IPS DF 4.7 (cell line): ENCODE measurements at regions not wholly inside any gene's neighbourhood (a gene's known extent, or its start where the extent isn't known, plus 50 kb on each side); places are given as distances from the start of the nearest gene placed in this dataset.

Source experiments
- DNase-seq: peaks from one replicate; pipeline ENCODE4 v3.0.0-alpha.2; 2013; ENCODE audit warnings: low spot score; ENCODE audit errors: extremely low read depth

DNA sequence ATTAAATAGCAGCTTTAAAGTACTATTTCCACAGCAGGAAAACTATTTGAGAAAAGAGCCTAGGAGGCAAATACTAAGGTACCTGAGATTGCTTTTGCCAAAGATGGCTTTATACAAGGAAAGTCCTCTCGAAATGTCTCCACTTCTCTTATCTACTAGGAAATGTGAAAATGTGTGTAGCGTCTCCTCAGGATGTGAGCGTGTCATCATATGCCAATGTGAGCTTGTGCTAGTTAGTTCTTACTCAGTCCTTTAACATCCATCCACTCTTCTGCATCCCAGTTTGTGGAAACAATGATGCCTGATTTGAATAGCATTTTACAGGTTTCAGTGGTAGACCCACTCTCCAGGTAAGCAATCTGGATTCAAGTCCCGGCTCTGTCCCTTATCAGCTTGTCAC, 421.0 kb downstream of the DYNC2H1 start:
- DNase-seq = no peak

DNA sequence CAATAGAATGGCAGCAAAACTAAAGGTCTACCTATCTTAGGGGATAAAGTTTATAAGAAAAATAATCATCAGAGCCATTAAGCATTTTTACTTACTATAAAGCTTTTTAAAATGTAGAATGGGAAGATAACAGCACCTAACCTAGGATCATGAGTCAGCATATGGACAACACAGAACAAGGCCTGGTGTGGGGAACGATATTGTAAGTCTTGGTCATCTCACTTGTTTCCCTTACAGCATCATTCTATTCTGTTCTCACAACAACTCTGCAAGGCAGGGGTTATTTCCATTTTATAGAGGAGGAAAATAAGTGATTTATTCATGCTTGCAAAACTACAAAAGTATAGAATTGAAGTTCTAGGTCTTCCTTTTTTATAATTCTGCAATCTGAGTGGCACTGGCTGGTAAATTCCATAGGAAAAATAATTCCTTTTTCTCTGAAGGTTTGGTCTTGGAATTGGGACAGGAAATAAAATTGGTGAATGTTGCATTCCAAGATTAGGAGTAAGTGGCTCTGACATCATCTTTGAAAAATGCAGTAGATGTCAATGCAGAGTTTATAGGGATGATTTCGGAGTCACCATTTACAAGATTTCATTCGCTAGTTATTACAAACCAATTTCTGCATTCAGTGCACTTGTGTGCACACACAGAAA, 423.0 kb downstream of the DYNC2H1 start:
- DNase-seq = no peak

DNA sequence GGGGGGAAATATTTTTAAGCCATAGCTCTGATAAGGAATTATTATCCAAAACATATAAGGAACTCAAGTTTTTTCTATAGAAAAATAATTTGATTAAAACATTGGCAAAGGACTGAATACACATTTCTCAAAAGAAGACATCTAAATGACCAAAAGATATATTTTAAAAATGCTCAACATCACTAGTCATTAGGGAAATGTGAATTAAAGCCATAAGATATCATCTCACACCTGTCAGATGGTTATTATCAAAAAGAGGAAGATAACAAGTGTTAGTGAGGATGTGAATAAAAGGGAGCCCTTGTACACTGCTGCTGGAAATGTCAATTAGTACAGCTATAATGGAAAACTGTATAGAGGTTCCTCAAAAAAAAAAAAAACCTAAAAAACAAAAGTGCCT, 425.0 kb downstream of the DYNC2H1 start:
- DNase-seq = no peak

DNA sequence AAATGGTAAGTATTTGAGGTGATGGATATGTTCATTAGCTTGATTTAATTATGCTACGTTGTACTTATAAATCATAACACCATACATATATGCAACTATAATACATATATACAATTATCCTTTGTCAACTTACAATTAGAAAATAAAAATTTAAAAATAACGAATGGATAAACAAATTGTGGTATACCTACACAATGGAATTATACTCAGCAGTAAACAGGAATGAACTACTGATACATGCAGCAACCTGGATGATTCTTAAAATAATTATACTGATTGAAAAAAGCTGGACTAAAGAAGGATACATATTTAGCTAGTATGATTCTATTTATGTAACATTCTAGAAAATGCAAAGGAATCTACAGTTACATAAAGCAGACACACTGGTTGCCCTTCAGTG, 425.7 kb downstream of the DYNC2H1 start:
- no peak for DNase-seq

DNA sequence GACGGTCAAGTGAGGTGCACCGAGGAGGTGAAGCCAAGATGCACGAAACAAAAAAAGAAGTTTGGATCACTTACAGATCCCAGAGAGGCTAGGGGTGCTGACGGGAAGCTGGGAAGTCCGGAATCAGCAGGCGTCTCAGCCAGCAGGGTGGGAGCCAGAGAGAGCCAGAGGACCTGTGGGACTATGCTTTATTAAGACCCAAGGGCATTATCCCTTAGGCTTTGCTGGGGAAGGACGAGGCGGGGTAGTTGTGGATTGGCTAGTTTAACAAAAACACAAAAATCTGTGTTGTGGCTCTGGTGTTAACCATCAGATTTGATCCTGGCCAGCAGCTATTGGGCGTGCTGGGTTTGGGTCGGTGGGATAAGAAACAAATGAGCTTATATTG, 427.1 kb downstream of the DYNC2H1 start:
- no peak for DNase-seq

DNA sequence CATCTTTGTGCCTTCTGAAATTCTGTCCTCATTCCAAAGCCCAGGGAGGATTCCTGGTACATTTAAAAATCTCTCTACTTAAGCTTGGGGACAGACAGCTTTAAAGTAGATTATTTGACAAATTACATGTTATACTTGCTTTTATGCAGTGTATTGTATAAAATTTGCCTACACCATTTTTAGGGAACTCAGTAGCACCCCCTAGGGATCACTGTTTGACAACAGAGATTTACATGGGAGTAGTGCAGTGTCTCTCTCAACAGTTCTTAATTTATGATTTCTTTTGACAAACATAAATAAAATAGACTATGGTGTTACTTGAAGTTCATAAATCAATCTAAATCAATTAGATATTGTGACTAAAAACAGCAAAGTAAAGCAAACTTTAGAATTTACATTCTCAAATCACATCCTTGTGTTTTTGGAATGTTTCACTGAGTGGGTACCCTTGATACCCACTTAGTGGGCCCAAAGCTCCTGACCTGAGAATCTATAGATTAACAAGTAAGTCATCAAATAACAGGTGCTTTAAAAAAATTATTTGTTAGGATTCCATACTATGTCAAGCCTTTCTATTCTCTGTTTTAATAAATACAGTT, 428.8 kb downstream of the DYNC2H1 start:
- no peak for DNase-seq

DNA sequence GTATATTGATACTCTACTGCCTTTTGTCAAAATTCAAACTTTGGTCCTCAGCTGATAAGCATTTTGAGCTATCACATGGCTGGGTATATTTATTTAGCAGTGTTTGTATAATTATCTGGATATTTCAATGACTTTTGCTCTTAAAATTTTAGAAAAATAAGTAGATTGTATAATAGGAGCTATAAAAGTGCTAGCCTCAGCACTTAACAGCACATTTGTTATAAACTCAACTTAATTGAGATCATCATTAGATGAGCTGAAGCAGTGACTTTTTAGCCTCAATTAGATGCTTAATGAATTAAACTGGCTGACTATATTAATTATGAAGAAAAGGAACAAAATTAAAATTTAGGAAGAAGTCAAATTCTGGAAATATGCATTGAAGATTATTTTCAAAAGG, 429.9 kb downstream of the DYNC2H1 start:
- DNase-seq = no peak

DNA sequence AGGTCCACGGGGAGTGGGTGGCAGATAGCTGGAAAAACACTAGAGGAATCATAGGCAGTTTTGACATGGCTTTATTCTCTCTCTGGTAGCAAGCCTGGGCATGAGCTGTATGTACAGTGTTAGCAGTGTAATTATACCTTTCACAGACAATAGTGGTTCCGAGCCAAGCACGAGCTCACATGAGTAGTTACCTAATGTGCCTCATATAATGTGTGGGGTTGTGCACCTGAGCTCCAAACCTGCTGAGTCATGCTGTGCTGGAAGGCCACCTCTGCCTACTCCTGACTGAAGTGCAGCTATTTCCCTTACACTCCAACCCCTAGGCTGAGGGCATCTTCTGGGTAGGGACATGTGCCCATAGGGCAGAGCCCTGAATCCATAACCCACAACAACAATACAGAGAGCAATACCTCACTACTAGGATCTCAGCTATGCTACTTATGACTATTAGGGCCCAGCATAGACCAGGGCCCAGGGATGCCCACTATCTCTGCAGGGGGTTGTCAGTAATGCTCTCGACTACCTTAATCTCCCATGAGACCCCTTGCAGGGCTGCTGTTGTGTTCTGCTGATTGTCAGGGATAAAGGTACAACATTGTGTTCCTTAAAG, 432.1 kb downstream of the DYNC2H1 start:
- no peak for DNase-seq

DNA sequence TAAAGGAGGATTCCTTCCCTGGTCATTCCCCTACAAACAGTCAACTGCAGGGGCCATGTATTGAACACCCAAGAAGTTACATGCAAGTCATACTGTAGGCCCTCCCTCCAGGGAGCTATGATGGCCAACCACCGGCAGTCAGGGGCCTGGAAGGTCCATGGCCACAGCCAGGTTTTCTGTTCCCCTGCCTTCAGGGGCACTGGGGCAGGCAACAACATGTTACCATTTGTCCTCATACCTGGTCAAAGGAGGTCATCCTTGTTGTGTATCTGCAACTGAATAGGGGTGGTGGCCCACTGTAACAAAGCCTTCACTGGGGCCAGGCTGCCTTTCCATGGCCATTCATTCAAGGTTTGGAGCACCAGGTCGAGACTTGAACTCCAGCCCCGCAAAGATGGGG, 433.6 kb downstream of the DYNC2H1 start:
- DNase-seq = no peak

DNA sequence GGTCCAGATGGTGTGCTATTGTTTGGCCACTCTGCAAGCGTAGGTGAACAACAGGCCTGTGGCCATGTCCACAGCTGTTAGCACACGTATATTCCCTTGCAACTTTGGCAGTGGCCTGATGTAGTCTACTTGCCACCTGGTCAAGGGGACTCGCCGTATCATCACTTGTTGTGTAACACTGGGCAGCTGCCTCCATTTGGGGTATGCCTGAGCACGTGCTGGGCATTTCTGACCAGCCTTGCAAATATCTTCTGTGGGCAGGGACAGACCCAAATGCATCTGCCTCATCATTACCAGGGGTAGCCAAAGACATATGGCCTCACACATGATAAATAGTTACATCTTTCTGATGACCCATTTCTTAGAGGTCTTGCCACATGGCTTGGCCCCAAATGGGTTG, 434.2 kb downstream of the DYNC2H1 start:
- no peak for DNase-seq

DNA sequence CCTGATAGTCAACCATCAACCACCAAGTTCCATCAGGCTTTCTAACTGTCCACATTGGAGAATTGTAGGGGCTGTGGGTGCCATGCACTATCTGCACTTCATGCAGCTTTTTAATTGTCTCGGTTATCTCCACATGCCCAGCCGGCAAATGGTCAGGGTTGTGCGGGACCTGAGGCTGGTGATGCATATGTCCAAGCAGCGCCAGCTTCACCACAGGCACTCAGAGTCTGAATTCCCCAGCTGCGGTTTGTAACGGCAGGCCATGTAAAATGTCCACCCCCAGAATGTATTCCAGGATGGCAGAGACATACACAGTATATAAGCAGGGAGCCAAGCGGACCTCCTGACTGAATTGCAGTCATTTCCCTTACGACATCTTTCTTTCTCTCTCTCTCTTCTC, 435.6 kb downstream of the DYNC2H1 start:
- DNase-seq = no peak

DNA sequence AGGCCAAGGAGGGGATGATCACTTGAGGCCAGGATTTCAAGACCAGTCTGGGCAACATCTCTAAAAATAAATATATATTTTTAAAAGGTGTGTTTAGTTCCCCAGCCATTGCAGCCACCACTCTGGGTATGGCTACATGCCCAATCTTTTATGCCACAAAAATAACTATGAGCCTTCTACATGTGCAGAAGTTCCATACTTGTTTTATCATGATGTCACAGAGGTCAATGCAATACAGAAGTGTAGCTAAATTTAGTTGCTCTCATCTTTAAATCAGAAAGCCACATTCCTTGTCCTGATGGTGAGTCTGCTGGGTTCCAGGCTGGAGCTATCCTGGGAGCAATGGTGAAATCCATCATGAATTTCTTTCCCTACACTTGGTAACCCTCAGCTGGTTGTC, 436.3 kb downstream of the DYNC2H1 start:
- DNase-seq = no peak

DNA sequence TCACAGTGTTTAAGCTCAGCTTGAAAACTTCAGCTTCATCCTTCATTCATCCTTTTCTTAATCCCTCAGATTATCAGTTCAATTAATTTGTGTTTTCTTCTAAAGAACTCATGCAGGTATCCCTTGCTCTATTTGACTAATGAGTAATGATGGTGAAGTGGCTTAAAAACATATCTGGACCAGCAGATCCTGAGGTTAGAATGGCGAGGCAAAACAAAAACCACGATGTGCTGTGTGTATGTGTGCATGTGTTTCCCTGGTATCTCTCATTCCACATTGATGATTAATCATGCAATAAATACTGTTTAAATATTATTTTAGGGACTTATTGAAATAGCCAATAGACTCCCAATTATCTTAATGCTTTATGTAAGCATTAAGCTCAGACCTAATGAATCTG, 437.0 kb downstream of the DYNC2H1 start:
- no peak for DNase-seq

DNA sequence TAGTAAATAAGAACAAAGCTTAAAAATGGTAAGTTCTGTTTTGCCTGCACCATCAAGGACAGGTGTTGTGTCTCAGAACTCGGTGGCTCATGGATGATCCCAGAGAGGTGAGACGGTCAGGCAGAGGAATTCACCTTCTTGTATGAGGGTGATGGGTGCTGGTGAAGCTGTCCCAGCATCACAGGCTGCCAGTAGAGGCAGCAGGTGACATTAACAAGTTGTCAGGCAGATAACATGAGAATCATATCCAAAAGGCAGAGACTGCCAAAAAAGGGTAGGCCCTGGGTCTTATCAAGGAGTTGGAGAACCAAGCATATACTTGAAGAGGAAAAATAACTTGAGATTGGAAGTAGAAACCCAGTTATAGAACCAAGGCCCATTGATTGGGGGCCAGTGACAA, 437.8 kb downstream of the DYNC2H1 start:
- no peak for DNase-seq

DNA sequence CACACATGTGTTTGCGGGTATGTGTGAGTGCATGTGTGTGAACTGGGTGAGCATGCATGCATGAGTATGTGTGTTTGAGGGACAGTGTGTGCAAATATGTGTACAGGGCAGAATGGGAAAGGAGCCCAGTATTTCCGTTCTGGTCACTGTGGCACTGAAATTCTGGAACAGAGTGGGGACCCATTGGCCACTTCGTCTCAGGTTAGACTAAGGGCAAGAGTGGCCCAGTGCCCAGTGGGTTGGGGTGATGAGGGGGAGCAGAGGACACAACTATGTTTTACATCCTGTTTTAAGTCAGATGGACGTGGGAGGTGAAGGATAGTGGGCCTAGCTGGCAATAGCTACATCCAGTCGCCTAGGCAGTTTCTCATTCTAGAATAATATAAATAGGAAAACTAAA, 438.5 kb downstream of the DYNC2H1 start:
- DNase-seq = no peak

DNA sequence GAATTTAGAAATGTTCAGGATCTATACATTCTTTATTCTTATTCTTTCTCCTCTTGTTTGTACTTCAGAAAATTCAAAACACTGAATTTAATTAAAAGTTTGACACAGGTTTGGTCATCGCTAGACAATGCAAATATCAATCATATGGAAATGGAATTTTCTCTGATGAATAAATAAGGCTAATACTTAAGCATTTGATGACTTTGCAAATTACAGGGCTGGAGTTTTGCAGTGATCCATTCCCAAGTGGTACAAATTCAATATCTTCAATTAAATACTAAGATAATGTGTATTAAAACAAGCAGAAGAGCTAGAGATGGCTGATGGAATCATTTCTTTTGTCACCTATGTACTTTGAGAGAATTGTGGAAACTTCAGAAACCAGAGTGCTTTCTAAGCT, 439.6 kb downstream of the DYNC2H1 start:
- no peak for DNase-seq

DNA sequence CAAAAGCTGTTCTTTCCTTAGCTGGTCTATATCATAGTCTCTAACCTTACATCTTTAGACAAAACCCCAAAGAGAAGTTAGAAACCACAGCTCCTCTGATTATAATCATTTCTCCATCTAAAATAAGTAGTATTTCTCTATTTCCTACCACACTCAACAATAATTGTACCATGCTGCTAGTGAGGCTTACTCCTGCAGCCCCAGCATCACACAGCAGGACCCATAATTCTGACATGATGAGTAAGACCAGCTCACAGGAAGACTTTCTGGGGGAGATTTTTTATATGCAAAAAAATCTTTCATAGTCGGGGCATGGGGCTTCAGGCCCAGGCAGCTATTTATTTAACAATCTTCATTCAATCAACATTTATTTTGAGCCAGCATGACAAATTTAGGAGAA, 441.6 kb downstream of the DYNC2H1 start:
- no peak for DNase-seq

DNA sequence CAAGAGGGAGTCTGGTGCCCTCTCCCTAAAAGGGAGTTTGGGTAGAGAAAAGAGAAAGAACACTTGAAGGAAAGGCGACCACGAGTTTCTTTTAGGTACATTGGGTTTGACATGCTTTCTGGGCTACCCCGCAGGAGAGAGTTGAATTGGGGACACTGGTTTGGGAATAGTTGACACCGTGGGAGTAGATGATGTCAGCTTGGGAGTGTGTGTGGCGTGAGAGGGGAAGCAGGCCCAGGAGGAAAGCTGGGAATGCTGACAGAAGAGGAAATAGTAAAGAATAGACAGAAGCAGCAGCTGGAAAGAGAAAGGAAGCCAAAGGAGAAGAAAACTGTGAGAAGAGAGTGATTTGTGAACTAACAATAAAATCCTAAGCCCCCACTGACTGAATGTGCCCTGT, 442.9 kb downstream of the DYNC2H1 start:
- DNase-seq = no peak

DNA sequence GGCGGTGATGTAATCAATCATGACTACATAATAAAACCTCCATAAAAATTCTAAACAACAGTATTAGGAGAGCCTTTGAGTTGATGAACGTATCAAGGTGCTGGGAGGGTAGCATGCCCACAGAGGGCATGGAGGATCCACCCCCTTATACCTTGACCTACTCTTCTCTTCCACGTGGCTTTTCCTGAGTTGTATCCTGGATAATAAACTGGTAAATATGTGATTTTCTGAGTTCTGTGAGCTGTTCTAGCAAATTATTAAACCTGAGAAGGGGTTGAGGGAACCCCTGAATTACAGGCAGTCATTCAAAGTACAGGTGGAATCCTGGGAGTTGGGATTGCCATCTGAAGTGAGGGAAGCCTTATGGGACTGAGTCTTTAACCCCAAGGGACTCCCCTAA, 446.9 kb downstream of the DYNC2H1 start:
- no peak for DNase-seq

DNA sequence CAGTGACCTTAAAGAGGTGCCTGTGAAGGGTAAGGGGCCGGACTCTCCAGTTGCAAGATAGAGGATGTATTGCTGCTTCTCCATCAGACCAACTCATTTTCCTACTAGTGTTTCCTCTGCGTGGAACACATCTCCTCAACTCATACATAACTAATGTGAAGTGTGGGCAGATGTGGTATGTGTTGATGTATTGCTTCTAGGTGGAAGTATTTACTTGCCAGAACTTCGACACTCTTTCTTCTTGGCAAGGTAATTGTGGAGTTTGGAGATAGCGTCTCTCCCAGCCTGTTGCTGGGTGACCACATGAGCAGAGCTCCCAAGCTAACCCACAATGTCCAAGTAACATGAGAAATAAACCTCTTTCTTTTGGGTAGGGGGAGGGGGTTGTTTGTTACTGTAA, 456.9 kb downstream of the DYNC2H1 start:
- DNase-seq = no peak

DNA sequence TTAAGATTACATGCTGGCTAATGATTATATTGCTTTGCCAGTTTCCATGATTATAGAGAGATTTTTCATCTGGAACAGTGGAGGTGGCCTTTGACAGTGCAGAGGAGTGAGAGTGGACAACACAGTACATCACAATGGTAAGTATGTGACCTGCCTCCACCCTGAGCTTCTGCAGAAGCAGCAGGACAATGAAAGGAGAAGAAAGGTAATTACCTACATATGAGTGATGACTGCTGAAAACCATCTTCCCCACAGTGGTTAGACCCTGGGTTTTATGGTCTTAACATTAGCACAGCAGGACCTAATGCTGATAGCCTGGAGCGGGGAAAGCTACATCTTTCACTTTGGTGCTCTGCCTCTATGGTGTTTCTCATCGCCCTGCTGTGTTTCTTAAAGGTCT, 454.7 kb upstream of the DDI1 start:
- no peak for DNase-seq

DNA sequence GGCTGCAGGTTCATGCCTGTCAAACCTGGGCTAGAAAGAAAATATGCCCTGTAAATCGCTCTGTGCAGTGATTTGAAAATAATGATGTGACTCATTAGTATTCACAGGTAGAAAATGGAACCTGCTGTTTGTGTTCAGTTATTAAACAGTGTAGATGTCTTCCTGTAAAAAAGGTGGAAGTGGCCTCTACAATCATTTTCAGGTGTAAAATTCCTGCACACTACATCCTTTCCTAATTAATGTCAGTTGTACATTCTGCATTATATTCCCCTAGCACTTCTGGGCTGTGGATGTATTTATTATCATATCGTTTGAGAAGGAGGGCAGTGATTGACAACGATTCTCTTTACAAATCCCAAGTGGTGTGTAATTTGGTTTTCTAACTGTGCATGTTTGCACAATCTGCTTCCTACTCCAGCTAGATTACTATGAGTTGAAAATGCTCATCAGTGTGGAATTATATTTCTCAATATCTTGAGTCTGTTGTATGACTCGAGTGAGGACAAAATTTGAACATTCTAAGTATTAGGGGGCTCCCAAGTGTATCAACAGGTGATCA, 454.0 kb upstream of the DDI1 start:
- DNase-seq = no peak

DNA sequence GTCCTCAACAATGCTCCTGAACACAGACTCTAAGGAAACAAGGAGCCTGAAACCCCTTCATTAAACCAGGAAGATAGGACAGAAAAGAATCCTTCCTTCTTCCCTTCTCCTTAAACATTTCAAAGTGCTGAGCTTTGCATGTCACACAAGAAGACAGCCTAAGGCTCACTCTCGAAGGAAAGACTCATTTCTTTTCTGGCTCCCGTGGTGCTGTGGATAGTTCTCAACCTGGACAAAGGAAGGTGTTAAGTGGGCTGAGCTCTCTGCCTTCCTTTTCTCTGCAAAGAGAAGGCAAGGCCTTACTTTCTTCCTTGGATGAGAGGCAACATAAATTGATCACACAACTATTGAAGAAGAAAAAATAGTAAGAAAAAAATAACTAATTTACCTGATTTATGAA, 452.4 kb upstream of the DDI1 start:
- DNase-seq = no peak
